HCT116 (cell line): ENCODE measurements at regions not wholly inside any gene's neighbourhood (a gene's known extent, or its start where the extent isn't known, plus 50 kb on each side); places are given as distances from the start of the nearest gene placed in this dataset.

Source experiments
- ATAC-seq: fragments of 200-7000 bp; cut with Tn5 transposase; 2 replicates; pipeline ENCODE4 v1.9.1; 2020; ENCODE audit warnings: mild to moderate bottlenecking, moderate library complexity
- BruUV-seq: library from RNA; stranded (reverse); fragments of 400-500 nt; replicated peaks from 2 replicates; lab custom pipeline; 2021; lab: Mats Ljungman, UMichigan
- CTCF ChIA-PET: fragments of 300-600 bp; sonication (Branson Sonifier 250); formaldehyde crosslinking; loops from one replicate; lab custom pipeline; 2021; ENCODE audit warnings: antibody characterized with exemption; lab: Charles Lee
- POLR2A ChIA-PET: fragments of 300-600, 350-600 bp; sonication (Branson Sonifier 250); formaldehyde crosslinking; loops from one replicate; lab custom pipeline; 2021; ENCODE audit warnings: antibody characterized with exemption; lab: Charles Lee
- RAD21 ChIA-PET, 2 experiments: fragments of 300-600 bp; sonication (Branson Sonifier 250); formaldehyde crosslinking; loops; one replicate each; lab custom pipeline; 2023; ENCODE audit warnings: low total read pairs in 2 of 2; ENCODE audit not compliant: uncharacterized antibody in 2 of 2, unreplicated experiment in 2 of 2, low non-redundant PET in 1 of 2; lab: Charles Lee
- DNase-seq: peaks from one replicate; pipeline ENCODE4 v3.0.0-alpha.2; 2010; ENCODE audit warnings: low read depth, low spot score
- H2AFZ ChIP-seq: fragments of 200-600 bp; shearing (Covaris generic), sonication (generic); 2 replicates; pipeline ENCODE4 v1.6.1; 2017; ENCODE audit warnings: low read depth, mixed run types, mixed read lengths, antibody characterized with exemption, low read length; ENCODE audit not compliant: poor library complexity, severe bottlenecking
- H3K27ac ChIP-seq: 2 replicates; pipeline ENCODE4 v1.5.1; 2012; ENCODE audit warnings: low read depth, low read length
- H3K27me3 ChIP-seq: fragments of 200-600 bp; sonication (generic); 2 replicates; pipeline ENCODE4 v1.6.1; 2016; ENCODE audit warnings: mixed run types, low read length, mixed read lengths; ENCODE audit not compliant: insufficient read depth
- H3K36me3 ChIP-seq, 2 experiments: fragments of 200-500 bp in 1 of 2; fragments of 200-600 bp in 1 of 2; sonication (Bioruptor generic) in 1 of 2; sonication (generic) in 1 of 2; 2 replicates each; pipeline versions ENCODE4 v1.5.1 to v1.6.1; 2014 to 2016; ENCODE audit warnings: low read length in 2 of 2, inconsistent platforms in 1 of 2, mixed read lengths in 1 of 2, mixed run types in 1 of 2; ENCODE audit not compliant: insufficient read depth in 2 of 2, control insufficient read depth in 1 of 2
- H3K4me1 ChIP-seq, 2 experiments: fragments of 200-600 bp in 1 of 2; sonication (generic) in 1 of 2; 2 replicates each; pipeline versions ENCODE4 v1.5.1 to v1.6.1; 2012 to 2017; ENCODE audit warnings: low read length in 2 of 2, inconsistent platforms in 1 of 2, mild to moderate bottlenecking in 1 of 2, mixed read lengths in 1 of 2, mixed run types in 1 of 2, moderate library complexity in 1 of 2; ENCODE audit not compliant: insufficient read depth in 2 of 2, control insufficient read depth in 1 of 2
- H3K4me2 ChIP-seq: fragments of 200-600 bp; sonication (generic); 2 replicates; pipeline ENCODE4 v1.6.1; 2017; ENCODE audit warnings: mixed run types, low read length, mixed read lengths
- H3K4me3 ChIP-seq, 2 experiments: fragments of 200-600 bp in 1 of 2; sonication (generic) in 1 of 2; replicated peaks in 1 of 2; 2 replicates each; pipeline ENCODE4 v1.5.1; 2011 to 2016; ENCODE audit warnings: low read length in 2 of 2, control low read depth in 1 of 2, low read depth in 1 of 2, mild to moderate bottlenecking in 1 of 2, mixed read lengths in 1 of 2, mixed run types in 1 of 2
- H3K79me2 ChIP-seq: fragments of 200-600 bp; sonication (generic); 2 replicates; pipeline ENCODE4 v1.6.1; 2017; ENCODE audit warnings: mild to moderate bottlenecking, mixed run types, low read length, moderate library complexity, mixed read lengths; ENCODE audit not compliant: insufficient read depth
- H3K9ac ChIP-seq: fragments of 200-600 bp; sonication (generic); 2 replicates; pipeline ENCODE4 v1.6.1; 2016; ENCODE audit warnings: low read length, mixed read lengths
- H3K9me2 ChIP-seq: fragments of 200-600 bp; sonication (generic), shearing (Covaris generic); 2 replicates; pipeline ENCODE4 v1.6.1; 2017; ENCODE audit warnings: mixed run types, mild to moderate bottlenecking, moderate library complexity; ENCODE audit not compliant: insufficient read depth
- H3K9me3 ChIP-seq, 2 experiments: fragments of 200-500 bp in 1 of 2; fragments of 200-600 bp in 1 of 2; sonication (Bioruptor generic) in 1 of 2; sonication (generic) in 1 of 2; 2 replicates each; pipeline ENCODE4 v1.6.1; 2014 to 2017; ENCODE audit warnings: low read length in 2 of 2, mixed read lengths in 2 of 2, inconsistent platforms in 1 of 2, low read depth in 1 of 2, mild to moderate bottlenecking in 1 of 2, mixed run types in 1 of 2, moderate library complexity in 1 of 2; ENCODE audit not compliant: control insufficient read depth in 1 of 2, insufficient read depth in 1 of 2
- H4K20me1 ChIP-seq: fragments of 200-600 bp; sonication (generic), shearing (Covaris generic); 2 replicates; pipeline ENCODE4 v1.6.1; 2017; ENCODE audit warnings: mixed run types, mild to moderate bottlenecking, moderate library complexity; ENCODE audit not compliant: insufficient read depth
- ATF3 ChIP-seq: IDR thresholded peaks from 2 replicates; pipeline ENCODE4 v1.6.1; 2012
- CBX3 ChIP-seq: IDR thresholded peaks from 2 replicates; pipeline ENCODE4 v1.6.1; 2012; ENCODE audit warnings: low read depth
- POLR2A ChIP-seq: IDR thresholded peaks from 2 replicates; pipeline ENCODE4 v1.7.0; 2011; ENCODE audit warnings: borderline replicate concordance; ENCODE audit not compliant: insufficient read depth, insufficient read length; ENCODE audit errors: extremely low read depth
- SP1 ChIP-seq: IDR thresholded peaks from 2 replicates; pipeline ENCODE4 v1.6.1; 2012; ENCODE audit warnings: low read depth
- YY1 ChIP-seq: IDR thresholded peaks from 2 replicates; pipeline ENCODE4 v1.6.1; 2011; ENCODE audit warnings: low read length, low read depth, moderate library complexity, mild to moderate bottlenecking; ENCODE audit not compliant: insufficient replicate concordance; ENCODE audit errors: extremely low read depth
- intact Hi-C: fragments of 100-400 bp; cut with micrococcal nuclease; formaldehyde crosslinking; loops from 2 replicates; pipeline ENCODE4 v1.10.0; 2022

- no peak overlapping the region for H3K9ac ChIP-seq
- TF ChIP-seq ATF3 (no peak), YY1 (no peak)
- ChIA-PET POLR2A (no interaction called here), RAD21 (no interaction called here), CTCF (no interaction called here)
- no peak for DNase-seq
- no peak overlapping the region for H3K4me2 ChIP-seq
- peaks cover 8% of the 10 kb centered on the region in 2 experiments; a peak in 2 of 4 replicates for H3K9me3 ChIP-seq
- H3K4me1 ChIP-seq: no peaks in the 10 kb centered on the region
- no peak overlapping the region for H3K27ac ChIP-seq
- H3K79me2 ChIP-seq: no peaks in the 10 kb centered on the region
- no TSS peak for BruUV-seq
- H4K20me1 ChIP-seq: no peaks in the 10 kb centered on the region
- H2AFZ ChIP-seq: no peak overlapping the region
- no peak for ATAC-seq
- H3K9me2 ChIP-seq: no peaks in the 10 kb centered on the region
- H3K27me3 ChIP-seq: no peaks in the 10 kb centered on the region; the same call in 1 of the 2 replicates
- no peaks in the 10 kb centered on the region for H3K36me3 ChIP-seq
- intact Hi-C loops: no loop called here
- H3K4me3 ChIP-seq: no peak overlapping the region
These were observed 77.1 kb upstream of the PRR23E start for GRCh38 chr3:127115691-127116351.

- ChIA-PET CTCF (no interaction called here), RAD21 (no interaction called here), POLR2A (no interaction called here)
- BruUV-seq: no TSS peak
- no peak overlapping the region for H3K4me3 ChIP-seq
- H3K36me3 ChIP-seq: no peaks in the 10 kb centered on the region
- H2AFZ ChIP-seq: no peak overlapping the region
- H3K27ac ChIP-seq: no peak overlapping the region
- TF ChIP-seq SP1 (no peak), POLR2A (no peak), CBX3 (no peak)
- H3K79me2 ChIP-seq: no peaks in the 10 kb centered on the region
- no peak overlapping the region for H3K9ac ChIP-seq
- H3K4me2 ChIP-seq: no peak overlapping the region
- no peaks in the 10 kb centered on the region for H3K9me3 ChIP-seq
- no peaks in the 10 kb centered on the region for H4K20me1 ChIP-seq
- no peaks in the 10 kb centered on the region for H3K9me2 ChIP-seq
- ATAC-seq (no peak), DNase-seq (no peak)
- H3K4me1 ChIP-seq: no peaks in the 10 kb centered on the region
- H3K27me3 ChIP-seq: peaks cover 4% of the 10 kb centered on the region; the same call in 1 of the 2 replicates
- intact Hi-C loops: no loop called here
These were observed 74.6 kb upstream of the PRR23E start for GRCh38 chr3:127118366-127118765.
